ENCODE measurements at regions not wholly inside any gene's neighbourhood (a gene's known extent, or its start where the extent isn't known, plus 50 kb on each side); places are given as distances from the start of the nearest gene placed in this dataset.

DNA sequence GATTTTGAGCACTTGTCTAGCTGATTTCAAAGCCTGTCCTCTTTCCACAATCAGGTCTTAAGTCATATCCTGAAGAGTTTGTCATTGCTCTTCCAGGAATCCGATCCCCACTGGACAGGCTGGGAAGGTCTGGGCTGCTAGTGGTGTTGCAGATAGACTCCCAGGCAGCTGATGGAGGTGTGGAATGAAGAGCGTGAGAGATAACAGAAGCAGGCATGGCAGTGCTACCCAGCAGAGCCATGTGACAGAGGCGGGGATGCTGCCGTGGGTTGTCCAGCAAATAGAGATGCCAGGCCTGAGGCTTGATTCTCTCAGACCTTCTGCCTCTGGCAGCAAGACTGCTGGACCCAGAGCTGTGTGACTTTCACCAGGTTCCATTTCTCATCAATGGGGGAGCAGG, 116.5 kb upstream of the EEPD1 start:
- Histone ChIP-seq H3K9ac (peak overlapping the region; percentile 69), H3K79me2 (ENCODE audit: insufficient read depth) (no peaks in the 10 kb centered on the region), H3K27me3 (ENCODE audit: insufficient read depth) (no peaks in the 10 kb centered on the region), H3K9me2 (no peaks in the 10 kb centered on the region), H4K20me1 (ENCODE audit: insufficient read depth) (no peaks in the 10 kb centered on the region), H3K4me1 (ENCODE audit: control insufficient read depth in 1 of 2, insufficient read depth in 2 of 2, low read depth in 1 of 2, low read length in 1 of 2) (peaks cover 21 to 48% of the 10 kb centered on the region in 2 experiments), H3K9me3 (no peaks in the 10 kb centered on the region), H3K4me3 (ENCODE audit: low read depth in 2 of 2, low read length in 1 of 2) (peak overlapping the region in 1 of 2 experiments; percentile 7; a peak in 1 of 4 replicates), H3K36me3 (replicated peaks in 1 of 2; ENCODE audit: control insufficient read depth in 1 of 2, insufficient read depth in 2 of 2, low read length in 1 of 2) (no peaks in the 10 kb centered on the region), H3F3A (replicated peaks; ENCODE audit: insufficient read depth) (peaks cover 27% of the 10 kb centered on the region), H3K4me2 (peak overlapping the region; percentile 73), H3K27ac (ENCODE audit: low read depth in 2 of 2, low read length in 1 of 2) (peak overlapping the region; percentile 81 to 96), H2AFZ (ENCODE audit: low read depth) (peak overlapping the region; percentile 29; the same call in 1 of the 2 replicates)
- ChIA-PET CTCF (interaction anchor here (0.9 to 3.2 kb wide), 8 partner anchors 13 to 283 kb away, joined by 3 to 18 read pairs (median 5); no protein-coding TSS in a partner anchor), POLR2A (interaction anchor here (0.6 kb wide), 1 partner anchor 223 kb away, joined by 3 read pairs; no protein-coding TSS in a partner anchor)
- TF ChIP-seq, protein P1, sequence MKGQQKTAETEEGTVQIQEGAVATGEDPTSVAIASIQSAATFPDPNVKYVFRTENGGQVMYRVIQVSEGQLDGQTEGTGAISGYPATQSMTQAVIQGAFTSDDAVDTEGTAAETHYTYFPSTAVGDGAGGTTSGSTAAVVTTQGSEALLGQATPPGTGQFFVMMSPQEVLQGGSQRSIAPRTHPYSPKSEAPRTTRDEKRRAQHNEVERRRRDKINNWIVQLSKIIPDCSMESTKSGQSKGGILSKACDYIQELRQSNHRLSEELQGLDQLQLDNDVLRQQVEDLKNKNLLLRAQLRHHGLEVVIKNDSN (IDR thresholded peaks at IDR 0.05; ENCODE audit: borderline replicate concordance, low read depth) = peak; percentile 66; the same call in 1 of the 2 replicates
- TF ChIP-seq GATA2 (CRISPR knock-in tag; IDR thresholded peaks at IDR 0.05) (peak; percentile 80), PBX3 (IDR thresholded peaks at IDR 0.05) (peak; percentile 56), EP300 (IDR thresholded peaks at IDR 0.05; ENCODE audit: borderline replicate concordance in 1 of 2, low read depth in 1 of 2, low read length in 1 of 2) (0 out of 4 replicates have a peak, but pooled peaks of 1 of the 2 experiments have one; percentile 13), TCF12 (IDR thresholded peaks at IDR 0.05) (0 out of 2 replicates have a peak, but pooled peaks have one; percentile 13), MXI1 (IDR thresholded peaks at IDR 0.05; ENCODE audit: low read depth, low read length) (peak; percentile 85), MAX (IDR thresholded peaks at IDR 0.05; ENCODE audit: low read depth) (peak; percentile 60), YY1 (IDR thresholded peaks at IDR 0.05; ENCODE audit: low read depth) (0 out of 2 replicates have a peak, but pooled peaks have one; percentile 2), SMC3 (IDR thresholded peaks at IDR 0.05; ENCODE audit: low read depth, low read length) (no peak), RCOR1 (IDR thresholded peaks at IDR 0.05; ENCODE audit: low read length) (no peak)
- TF ChIP-seq, protein P2, sequence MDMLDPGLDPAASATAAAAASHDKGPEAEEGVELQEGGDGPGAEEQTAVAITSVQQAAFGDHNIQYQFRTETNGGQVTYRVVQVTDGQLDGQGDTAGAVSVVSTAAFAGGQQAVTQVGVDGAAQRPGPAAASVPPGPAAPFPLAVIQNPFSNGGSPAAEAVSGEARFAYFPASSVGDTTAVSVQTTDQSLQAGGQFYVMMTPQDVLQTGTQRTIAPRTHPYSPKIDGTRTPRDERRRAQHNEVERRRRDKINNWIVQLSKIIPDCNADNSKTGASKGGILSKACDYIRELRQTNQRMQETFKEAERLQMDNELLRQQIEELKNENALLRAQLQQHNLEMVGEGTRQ (IDR thresholded peaks at IDR 0.05; ENCODE audit: borderline replicate concordance, low read depth, low read length) = 0 out of 2 replicates have a peak, but pooled peaks have one; percentile 3
- DNase-seq = peak; percentile 74
- WGBS (ENCODE audit: low lambda C conversion rate) = 49% methylated on average over 4 of the region's 4 CpGs

GRCh38 chr7:36037121-36037662, 115.9 kb upstream of the EEPD1 start:
- Histone ChIP-seq H2AFZ (ENCODE audit: low read depth) (peak overlapping the region; percentile 29; the same call in 1 of the 2 replicates), H4K20me1 (ENCODE audit: insufficient read depth) (no peaks in the 10 kb centered on the region), H3K9me2 (no peaks in the 10 kb centered on the region), H3K79me2 (ENCODE audit: insufficient read depth) (no peaks in the 10 kb centered on the region), H3K36me3 (replicated peaks in 1 of 2; ENCODE audit: control insufficient read depth in 1 of 2, insufficient read depth in 2 of 2, low read length in 1 of 2) (no peaks in the 10 kb centered on the region), H3K27me3 (ENCODE audit: insufficient read depth) (no peaks in the 10 kb centered on the region), H3K27ac (ENCODE audit: low read depth in 2 of 2, low read length in 1 of 2) (peak overlapping the region; percentile 81 to 96), H3K4me2 (peak overlapping the region; percentile 73), H3K4me1 (ENCODE audit: control insufficient read depth in 1 of 2, insufficient read depth in 2 of 2, low read depth in 1 of 2, low read length in 1 of 2) (peaks cover 21 to 48% of the 10 kb centered on the region in 2 experiments), H3F3A (replicated peaks; ENCODE audit: insufficient read depth) (peaks cover 26% of the 10 kb centered on the region), H3K4me3 (ENCODE audit: low read depth in 2 of 2, low read length in 1 of 2) (peak overlapping the region in 1 of 2 experiments; percentile 7; a peak in 1 of 4 replicates), H3K9me3 (no peaks in the 10 kb centered on the region), H3K9ac (peak overlapping the region; percentile 69)
- 12% methylated on average over 11 of the region's 11 CpGs for WGBS (ENCODE audit: low lambda C conversion rate)
- CTCF ChIA-PET = interaction anchor here (0.9 to 3.2 kb wide), 13 partner anchors 9 to 282 kb away, joined by 3 to 18 read pairs (median 4); no protein-coding TSS in a partner anchor
- DNase-seq = peak; percentile 73
- POLR2A ChIA-PET = no interaction called here
- TF ChIP-seq NRF1 (IDR thresholded peaks at IDR 0.05; ENCODE audit: low read depth, low read length) = no peak
- 0 out of 2 replicates have a peak, but pooled peaks have one; percentile 24 for TF ChIP-seq GABPA (IDR thresholded peaks at IDR 0.05; ENCODE audit: low read depth)
- TF ChIP-seq, protein P3, sequence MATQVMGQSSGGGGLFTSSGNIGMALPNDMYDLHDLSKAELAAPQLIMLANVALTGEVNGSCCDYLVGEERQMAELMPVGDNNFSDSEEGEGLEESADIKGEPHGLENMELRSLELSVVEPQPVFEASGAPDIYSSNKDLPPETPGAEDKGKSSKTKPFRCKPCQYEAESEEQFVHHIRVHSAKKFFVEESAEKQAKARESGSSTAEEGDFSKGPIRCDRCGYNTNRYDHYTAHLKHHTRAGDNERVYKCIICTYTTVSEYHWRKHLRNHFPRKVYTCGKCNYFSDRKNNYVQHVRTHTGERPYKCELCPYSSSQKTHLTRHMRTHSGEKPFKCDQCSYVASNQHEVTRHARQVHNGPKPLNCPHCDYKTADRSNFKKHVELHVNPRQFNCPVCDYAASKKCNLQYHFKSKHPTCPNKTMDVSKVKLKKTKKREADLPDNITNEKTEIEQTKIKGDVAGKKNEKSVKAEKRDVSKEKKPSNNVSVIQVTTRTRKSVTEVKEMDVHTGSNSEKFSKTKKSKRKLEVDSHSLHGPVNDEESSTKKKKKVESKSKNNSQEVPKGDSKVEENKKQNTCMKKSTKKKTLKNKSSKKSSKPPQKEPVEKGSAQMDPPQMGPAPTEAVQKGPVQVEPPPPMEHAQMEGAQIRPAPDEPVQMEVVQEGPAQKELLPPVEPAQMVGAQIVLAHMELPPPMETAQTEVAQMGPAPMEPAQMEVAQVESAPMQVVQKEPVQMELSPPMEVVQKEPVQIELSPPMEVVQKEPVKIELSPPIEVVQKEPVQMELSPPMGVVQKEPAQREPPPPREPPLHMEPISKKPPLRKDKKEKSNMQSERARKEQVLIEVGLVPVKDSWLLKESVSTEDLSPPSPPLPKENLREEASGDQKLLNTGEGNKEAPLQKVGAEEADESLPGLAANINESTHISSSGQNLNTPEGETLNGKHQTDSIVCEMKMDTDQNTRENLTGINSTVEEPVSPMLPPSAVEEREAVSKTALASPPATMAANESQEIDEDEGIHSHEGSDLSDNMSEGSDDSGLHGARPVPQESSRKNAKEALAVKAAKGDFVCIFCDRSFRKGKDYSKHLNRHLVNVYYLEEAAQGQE (IDR thresholded peaks at IDR 0.05; ENCODE audit: low read depth, low read length) = 0 out of 2 replicates have a peak, but pooled peaks have one; percentile 26
- TF ChIP-seq ELF1 (IDR thresholded peaks at IDR 0.05) = no peak
- TF ChIP-seq MAX (IDR thresholded peaks at IDR 0.05; ENCODE audit: low read depth) = peak; percentile 74
- TF ChIP-seq CHD2 (IDR thresholded peaks at IDR 0.05; ENCODE audit: low read length, partially characterized antibody) = peak; percentile 72
- TF ChIP-seq, protein P2 (IDR thresholded peaks at IDR 0.05; ENCODE audit: borderline replicate concordance, low read depth, low read length) = no peak
- peak; percentile 100 for TF ChIP-seq RXRA (IDR thresholded peaks at IDR 0.05; ENCODE audit: borderline replicate concordance, low read depth)
- no peak for TF ChIP-seq FOXJ3 (CRISPR knock-in tag; IDR thresholded peaks at IDR 0.05)

All from SK-N-SH (cell line).